DOHH2 (cell line): ENCODE measurements at regions not wholly inside any gene's neighbourhood (a gene's known extent, or its start where the extent isn't known, plus 50 kb on each side); places are given as distances from the start of the nearest gene placed in this dataset.

Experiments used
- EZH2phosphoT487 ChIP-seq: fragments of 200-600 bp; sonication (generic); IDR thresholded peaks from 2 replicates; pipeline ENCODE4 v1.6.1; 2017; ENCODE audit warnings: borderline replicate concordance, mild to moderate bottlenecking, antibody characterized with exemption, low read length, moderate library complexity, mixed read lengths
- TF ChIP-seq, protein P1 (sequence below): fragments of 200-600 bp; sonication (generic); IDR thresholded peaks from one replicate; pipeline ENCODE4 v1.5.1; 2014; ENCODE audit warnings: antibody characterized with exemption, mild to moderate bottlenecking, low read depth, low read length; ENCODE audit not compliant: poor library complexity, severe bottlenecking

- TF ChIP-seq, protein P1, sequence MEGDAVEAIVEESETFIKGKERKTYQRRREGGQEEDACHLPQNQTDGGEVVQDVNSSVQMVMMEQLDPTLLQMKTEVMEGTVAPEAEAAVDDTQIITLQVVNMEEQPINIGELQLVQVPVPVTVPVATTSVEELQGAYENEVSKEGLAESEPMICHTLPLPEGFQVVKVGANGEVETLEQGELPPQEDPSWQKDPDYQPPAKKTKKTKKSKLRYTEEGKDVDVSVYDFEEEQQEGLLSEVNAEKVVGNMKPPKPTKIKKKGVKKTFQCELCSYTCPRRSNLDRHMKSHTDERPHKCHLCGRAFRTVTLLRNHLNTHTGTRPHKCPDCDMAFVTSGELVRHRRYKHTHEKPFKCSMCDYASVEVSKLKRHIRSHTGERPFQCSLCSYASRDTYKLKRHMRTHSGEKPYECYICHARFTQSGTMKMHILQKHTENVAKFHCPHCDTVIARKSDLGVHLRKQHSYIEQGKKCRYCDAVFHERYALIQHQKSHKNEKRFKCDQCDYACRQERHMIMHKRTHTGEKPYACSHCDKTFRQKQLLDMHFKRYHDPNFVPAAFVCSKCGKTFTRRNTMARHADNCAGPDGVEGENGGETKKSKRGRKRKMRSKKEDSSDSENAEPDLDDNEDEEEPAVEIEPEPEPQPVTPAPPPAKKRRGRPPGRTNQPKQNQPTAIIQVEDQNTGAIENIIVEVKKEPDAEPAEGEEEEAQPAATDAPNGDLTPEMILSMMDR: no peak
- TF ChIP-seq EZH2phosphoT487: no peak
These were observed 144.7 kb downstream of the ENGASE start for GRCh38 chr17:79219208-79219935.
